ENCODE measurements at regions not wholly inside any gene's neighbourhood (a gene's known extent, or its start where the extent isn't known, plus 50 kb on each side); places are given as distances from the start of the nearest gene placed in this dataset.

GRCh38 chr7:96952974-96953391, 52.4 kb upstream of the DLX6 start:
- Histone ChIP-seq H3K4me1 (ENCODE audit: control insufficient read depth in 1 of 2, insufficient read depth in 2 of 2, low read length in 2 of 2) (no peaks in the 10 kb centered on the region), H4K20me1 (ENCODE audit: insufficient read depth) (no peaks in the 10 kb centered on the region), H3K9me3 (ENCODE audit: control insufficient read depth in 1 of 2, insufficient read depth in 1 of 2, low read depth in 1 of 2, low read length in 2 of 2) (no peaks in the 10 kb centered on the region), H3K79me2 (ENCODE audit: insufficient read depth, low read length) (no peaks in the 10 kb centered on the region), H3K4me2 (ENCODE audit: low read length) (no peak overlapping the region), H3K4me3 (replicated peaks in 1 of 2; ENCODE audit: low read depth in 1 of 2, low read length in 2 of 2) (no peak overlapping the region), H3K27ac (ENCODE audit: low read depth, low read length) (no peak overlapping the region), H2AFZ (ENCODE audit: low read depth, low read length, poor library complexity, severe bottlenecking) (no peak overlapping the region), H3K27me3 (ENCODE audit: insufficient read depth, low read length) (peaks cover 57% of the 10 kb centered on the region), H3K9me2 (ENCODE audit: insufficient read depth) (no peaks in the 10 kb centered on the region), H3K36me3 (ENCODE audit: control insufficient read depth in 1 of 2, insufficient read depth in 2 of 2, low read length in 2 of 2) (no peaks in the 10 kb centered on the region), H3K9ac (ENCODE audit: low read length) (no peak overlapping the region)
- intact Hi-C loops (cut with micrococcal nuclease), result no loop called here
- ChIA-PET RAD21 (ENCODE audit: low non-redundant PET in 1 of 2, low total read pairs in 2 of 2, uncharacterized antibody in 2 of 2, unreplicated experiment in 2 of 2) (no interaction called here), CTCF (no interaction called here), POLR2A (no interaction called here)
- no peak for TF ChIP-seq ZBTB33 (IDR thresholded peaks at IDR 0.05; ENCODE audit: extremely low read depth, insufficient replicate concordance, low read length)
- no peak for TF ChIP-seq TCF7L2 (IDR thresholded peaks at IDR 0.05; ENCODE audit: borderline replicate concordance, extremely low read depth, insufficient read depth, insufficient read length)
- TF ChIP-seq CEBPB (IDR thresholded peaks at IDR 0.05; ENCODE audit: low read depth), result no peak
- TF ChIP-seq ZNF274 (IDR thresholded peaks at IDR 0.05; ENCODE audit: low read depth, low read length), result no peak
- no peak for TF ChIP-seq ATF3 (IDR thresholded peaks at IDR 0.05)
- TF ChIP-seq CBX3 (IDR thresholded peaks at IDR 0.05; ENCODE audit: low read depth), result no peak
- no peak for DNase-seq (ENCODE audit: low read depth, low spot score)
- no TSS peak for BruUV-seq (replicated peaks)
- no peak for ATAC-seq
